ENCODE measurements at regions not wholly inside any gene's neighbourhood (a gene's known extent, or its start where the extent isn't known, plus 50 kb on each side); places are given as distances from the start of the nearest gene placed in this dataset.
"Not testable (repeated sequence)": the region's sequence is repeated elsewhere in the genome, so short reads cannot be mapped to it uniquely, and the experiment has no call there.

DNA sequence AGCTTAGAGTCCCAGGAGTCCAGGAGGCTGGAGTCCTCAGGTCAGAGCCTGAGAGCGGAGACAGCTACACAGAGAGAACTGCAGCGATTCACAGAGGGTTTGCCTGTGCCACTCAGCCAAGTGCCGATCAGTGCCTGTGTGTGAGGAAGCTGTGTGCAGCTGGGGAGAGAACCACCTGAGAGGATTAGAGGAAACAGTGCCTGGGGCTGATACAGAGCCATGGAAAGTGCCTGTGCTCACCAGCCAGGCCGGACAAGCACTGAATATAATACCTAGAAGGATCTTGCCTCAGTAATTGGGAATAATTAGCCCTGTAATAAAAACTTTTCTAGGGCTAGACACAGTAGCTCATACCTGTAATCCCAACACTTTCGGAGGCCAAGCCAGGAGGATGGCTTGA lies 134.7 kb downstream of the ARHGAP11B start:
- DNase-seq (ENCODE audit: low spot score): not testable (repeated sequence)

- not testable (repeated sequence) for DNase-seq (ENCODE audit: low spot score)
Measured at GRCh38 chr15:30761365-30761764, 135.4 kb downstream of the ARHGAP11B start.

DNA sequence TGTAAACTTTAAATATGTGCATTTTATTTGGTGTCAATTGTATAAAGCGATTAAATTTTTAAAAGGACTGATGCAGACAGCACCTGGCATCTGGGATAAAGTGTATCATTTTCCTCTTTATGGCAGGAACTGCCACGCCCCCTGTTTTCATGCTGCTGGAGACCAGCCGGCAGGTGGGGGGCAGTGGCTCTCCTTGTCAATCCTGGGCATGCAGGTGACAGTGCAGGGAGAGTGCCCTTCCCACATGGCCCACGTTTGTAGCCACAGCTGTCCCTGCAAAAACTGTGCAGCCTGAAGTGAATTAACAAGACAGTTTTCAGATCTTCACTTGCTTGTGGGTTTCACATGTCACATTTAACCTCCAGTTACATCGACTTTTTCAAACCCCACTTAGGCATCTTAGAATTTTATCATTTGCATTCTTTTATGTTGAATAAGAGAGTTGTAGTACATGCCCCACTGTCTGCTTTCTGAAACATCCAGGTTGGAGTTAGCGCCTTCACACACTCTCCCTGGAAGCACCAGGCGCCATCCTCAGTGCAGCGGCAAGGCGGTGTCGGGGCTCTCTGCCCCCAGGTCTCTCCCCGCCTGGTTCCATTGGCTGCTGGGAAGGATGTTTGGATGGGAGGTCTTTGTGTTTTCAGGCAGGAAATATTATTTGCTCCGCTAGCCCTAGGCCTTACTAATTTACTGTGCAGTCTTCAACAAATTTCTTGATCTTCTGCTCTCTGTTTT lies 134.2 kb upstream of the FAN1 start:
- DNase-seq (ENCODE audit: low spot score): peak; percentile 7

DNA sequence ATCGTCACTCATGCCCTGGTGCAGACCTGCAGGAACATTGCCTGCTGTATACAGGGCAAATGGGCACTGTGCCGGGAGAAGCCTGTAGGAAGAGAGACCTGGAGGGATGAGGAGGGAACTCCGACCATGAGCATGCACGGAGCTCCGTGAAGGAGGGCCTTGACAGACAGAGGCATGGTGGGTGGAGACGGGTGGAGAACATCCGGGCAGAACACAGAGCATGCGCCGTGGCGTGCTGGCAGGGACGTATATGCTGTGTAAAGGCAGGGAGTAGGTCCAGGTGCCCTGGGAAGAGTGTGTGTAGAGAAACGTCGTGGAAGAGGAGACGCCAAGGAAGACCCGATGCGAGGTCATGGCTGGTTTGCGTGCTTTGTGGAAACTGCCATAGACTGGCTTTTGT lies 133.0 kb upstream of the FAN1 start:
- DNase-seq (ENCODE audit: low spot score): no peak

DNA sequence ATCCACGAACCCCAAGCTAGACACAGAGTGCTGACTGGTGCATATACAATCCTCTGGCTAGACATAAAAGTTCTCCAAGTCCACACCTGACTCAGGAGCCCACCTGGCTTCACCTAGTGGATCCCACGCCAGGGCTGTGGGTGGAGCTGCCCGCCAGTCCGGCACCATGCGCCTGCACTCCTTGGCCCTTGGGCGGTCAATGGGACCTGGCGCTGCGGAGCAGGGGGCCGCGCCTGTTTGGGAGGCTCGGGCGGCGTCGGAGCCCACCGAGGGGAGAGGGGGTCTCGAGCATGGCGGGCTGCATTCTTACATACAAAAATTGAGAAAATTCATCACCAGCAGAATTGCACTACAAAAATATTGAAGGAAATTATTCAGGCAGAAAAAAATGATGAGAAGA lies 120.7 kb upstream of the FAN1 start:
- no peak for DNase-seq (ENCODE audit: low spot score)

GRCh38 chr15:30788595-30788994 lies 115.1 kb upstream of the FAN1 start:
- no peak for DNase-seq (ENCODE audit: low spot score)

DNA sequence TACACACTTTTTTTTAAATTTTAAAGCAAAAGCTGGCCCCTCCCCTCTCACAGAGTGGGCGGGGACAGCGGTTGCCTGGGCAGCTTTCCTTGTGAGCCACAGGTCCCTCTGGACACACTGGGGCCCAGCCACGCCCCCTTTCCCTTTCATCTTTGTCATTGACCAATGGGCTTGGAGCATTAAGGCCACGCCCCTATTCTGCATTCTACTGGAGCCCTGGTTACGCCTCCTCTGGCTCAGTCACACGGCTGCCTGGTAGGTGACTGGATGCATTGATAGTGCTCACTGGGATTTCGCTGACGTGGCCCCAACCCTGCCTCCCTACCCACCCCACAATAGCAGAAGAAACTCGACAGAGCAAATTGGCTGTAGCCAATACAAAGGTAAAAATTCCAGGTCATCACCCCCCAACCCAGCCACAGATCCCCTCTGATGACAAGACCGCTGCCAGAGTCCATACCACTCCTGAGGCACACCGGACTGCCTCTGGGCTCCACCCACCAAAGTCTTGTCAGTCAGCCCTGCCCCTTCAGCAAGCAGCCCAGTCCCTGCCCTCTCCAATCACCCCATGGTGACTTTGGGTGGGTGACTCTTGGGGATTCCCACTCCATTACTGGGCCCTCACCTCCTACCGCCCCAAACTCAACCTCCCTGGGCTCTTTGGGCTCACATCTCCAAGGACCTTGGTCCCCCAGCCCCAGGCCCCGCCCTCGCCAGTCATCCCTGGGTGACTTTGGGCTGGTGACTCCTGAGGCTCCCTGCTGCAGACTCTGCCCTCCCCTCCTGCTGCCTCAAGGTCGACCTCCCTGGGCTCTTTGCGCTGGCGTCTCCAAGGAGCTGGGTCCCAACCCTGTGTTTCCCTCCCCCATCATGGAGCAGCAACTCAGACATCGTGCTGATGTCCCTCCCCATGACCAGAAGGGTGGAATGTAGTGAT lies 112.2 kb upstream of the FAN1 start:
- DNase-seq (ENCODE audit: low spot score): peak; percentile 66

DNA sequence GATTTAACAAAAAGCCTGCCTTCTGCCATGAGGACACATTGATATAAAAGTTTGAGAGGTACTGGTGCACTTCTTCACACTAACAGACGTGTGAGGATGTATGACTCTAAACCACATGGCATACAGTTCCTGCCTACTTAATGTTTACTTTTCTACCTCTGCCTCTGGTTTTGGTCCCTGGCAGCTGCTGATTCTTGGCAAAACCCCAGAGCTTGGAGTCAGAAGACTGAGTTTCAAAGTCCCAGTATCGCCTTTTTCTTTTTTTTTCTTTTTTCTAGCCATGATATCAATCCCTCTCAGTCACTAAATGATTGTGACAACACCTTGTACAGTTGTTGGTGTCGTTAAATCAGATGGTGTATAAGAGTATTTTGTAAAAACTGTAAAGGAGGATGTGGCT lies 110.9 kb upstream of the FAN1 start:
- DNase-seq (ENCODE audit: low spot score): not testable (repeated sequence)

DNA sequence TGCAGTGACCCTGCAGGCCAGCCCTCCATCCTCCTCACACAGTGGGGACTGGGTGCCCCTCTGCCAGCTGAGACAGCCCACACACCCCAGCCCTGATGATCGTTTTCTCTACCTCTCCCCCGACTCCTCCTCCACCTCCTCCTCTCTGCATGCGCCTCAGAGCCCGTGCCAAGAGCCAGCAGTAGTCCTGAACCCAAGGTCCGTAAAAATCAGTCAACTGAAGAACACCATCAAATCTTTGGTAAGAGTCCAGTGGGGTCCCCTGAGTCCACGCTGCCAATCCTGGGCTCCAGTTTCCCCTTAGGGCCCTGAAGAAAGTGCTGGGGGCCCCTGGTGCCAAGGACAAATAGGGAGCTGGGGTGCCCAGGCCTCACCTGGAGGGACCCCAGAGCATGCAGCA lies 109.3 kb upstream of the FAN1 start:
- DNase-seq (ENCODE audit: low spot score): no peak

DNA sequence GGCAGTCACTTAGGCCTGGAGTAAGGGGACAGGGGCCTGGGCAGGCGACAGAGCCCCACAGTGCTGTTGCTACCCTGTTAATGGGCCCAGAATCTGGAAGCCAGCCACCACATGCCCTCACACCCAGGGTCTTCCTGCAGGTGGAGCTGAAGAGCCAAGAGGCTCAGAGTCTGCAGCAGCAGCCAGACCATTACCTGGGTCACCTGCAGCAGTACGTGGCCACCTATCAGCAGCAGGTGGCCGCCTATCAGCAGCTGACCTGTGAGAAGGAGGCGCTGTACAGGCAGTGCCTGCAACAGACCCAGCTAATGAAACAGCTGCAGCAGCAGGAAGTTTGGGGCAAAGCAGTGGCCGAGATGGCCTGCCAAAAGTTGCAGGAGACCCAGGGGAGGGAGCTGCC lies 104.2 kb upstream of the FAN1 start:
- DNase-seq (ENCODE audit: low spot score): not testable (repeated sequence)

DNA sequence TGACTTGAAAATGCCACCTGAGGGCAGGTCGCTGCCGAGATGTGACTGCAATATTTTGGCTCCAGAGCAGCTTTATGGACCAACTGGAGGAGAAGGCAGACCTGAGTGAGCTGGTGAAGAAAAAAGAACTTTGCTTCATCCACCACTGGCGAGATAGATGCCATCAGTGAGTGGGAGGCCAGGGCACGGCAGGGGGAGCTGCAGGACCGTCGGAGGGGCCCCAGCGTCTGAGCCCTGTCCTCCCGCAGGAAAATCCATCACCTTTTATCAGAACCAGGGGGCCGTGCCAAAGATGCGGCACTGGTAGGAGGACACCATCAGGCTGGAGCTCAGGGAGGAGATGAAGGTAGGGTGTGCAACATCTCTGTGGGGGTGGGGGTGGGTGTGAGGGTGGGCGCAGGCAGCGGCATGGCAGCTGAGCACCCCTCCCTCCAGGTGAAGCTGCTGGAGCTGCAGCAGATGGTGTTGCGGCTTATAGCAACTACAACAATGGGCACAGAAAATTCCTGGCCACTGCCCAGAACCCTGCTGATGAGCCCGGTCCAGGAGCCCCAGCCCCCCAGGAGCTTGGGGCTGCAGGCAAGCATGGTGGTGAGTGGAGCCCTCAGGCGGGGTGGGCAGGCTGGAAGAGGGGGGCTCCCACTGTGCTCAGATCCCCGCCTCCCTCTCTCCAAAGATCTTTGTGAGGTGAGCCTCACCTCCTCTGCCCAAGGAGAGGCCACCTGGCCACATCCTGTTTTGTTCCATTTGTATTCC lies 102.4 kb upstream of the FAN1 start:
- DNase-seq (ENCODE audit: low spot score): not testable (repeated sequence)

- DNase-seq (ENCODE audit: low spot score): not testable (repeated sequence)
Measured at GRCh38 chr15:30802001-30802400, 101.7 kb upstream of the FAN1 start.

DNA sequence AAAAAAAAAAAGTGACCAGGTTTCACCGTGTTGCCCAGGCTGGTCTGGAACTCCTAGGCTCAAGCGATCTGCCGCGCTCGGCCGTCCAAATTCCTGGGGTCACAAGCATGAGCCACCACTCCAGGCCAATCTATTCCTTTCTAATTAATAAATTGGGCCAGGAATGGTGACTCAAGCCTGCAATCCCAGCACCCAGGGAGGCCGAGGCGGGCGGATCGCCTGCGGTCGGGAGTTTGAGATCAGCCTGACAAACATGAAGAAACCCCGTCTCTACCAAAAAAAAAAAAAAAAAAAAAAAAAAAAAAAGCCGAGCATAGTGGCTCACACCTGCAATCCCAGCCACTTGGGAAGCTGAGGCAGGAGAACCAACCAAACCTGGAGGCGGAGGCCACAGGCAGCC lies 100.0 kb upstream of the FAN1 start:
- not testable (repeated sequence) for DNase-seq (ENCODE audit: low spot score)

GRCh38 chr15:30816430-30816829 lies 87.3 kb upstream of the FAN1 start:
- no peak for DNase-seq (ENCODE audit: low spot score)

DNA sequence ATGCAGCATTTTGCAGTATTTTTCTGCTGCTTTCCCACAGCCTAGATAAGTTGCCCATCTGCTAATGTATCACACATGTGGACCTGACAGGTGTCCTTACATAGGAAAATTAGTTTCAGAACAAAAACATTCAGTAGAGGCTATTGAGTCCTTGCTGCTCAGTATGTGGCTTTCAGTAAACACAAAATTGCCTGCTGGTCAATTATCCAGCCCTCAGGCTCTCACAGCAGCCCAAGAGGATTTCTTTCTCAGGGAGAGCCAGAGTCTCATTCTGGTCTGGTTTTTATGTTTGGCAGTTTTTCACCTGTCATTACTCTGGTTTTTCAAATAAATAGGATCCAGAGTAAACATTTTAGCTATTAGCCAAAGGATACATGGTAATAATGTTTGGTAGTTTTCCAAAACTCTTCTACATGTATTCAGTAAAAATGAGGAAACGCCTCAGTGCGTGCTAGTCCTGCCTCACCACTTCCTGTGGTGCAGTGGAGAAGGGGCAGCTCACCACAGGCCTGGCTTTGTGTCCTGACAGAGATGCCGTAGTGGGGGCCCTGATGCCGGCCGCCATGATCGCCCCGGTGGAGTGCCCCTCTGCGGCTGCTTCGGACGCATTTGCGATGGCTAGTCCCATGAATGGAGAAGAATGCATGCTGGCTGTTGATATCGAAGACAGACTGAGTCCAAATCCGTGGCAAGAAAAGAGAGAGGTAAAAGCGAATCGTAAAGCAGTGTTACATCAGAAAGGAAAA lies 80.5 kb upstream of the FAN1 start:
- not testable (repeated sequence) for DNase-seq (ENCODE audit: low spot score)

GRCh38 chr15:30824518-30825195 lies 79.1 kb upstream of the FAN1 start:
- DNase-seq (ENCODE audit: low spot score): no peak

DNA sequence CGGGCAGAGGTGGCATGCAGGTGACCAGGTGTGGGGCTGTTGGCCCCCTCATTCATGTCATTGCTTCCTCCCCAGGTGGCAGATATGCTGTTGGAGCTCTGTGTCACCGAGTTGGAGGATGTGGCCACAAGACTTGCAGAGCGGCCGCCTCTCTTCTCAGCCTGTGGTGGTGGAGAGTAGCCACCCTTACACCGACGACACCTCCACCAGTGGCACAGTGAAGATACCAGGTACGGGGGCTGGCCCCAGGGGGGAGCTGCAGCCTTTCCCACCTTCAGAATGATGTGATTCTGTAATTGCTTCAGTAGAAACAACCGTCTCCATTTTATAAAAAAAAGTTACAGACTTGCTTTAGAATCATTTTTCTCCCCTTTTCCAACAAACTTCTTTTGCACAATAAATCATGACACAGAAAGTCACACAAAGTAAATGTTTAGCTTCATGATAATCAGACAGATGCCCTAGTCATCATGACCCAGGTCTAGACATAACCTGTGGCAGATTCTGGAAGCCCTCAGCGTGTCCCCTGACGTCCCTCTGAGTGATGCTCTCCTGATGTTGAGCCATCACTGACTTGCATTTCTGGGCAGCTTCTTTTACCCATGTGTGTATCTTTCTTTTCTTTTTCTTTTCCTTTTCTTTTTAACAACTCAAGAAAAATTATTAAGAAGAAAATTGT lies 76.0 kb upstream of the FAN1 start:
- no peak for DNase-seq (ENCODE audit: low spot score)

GRCh38 chr15:30828304-30828639 lies 75.4 kb upstream of the FAN1 start:
- DNase-seq (ENCODE audit: low spot score): not testable (repeated sequence)

DNA sequence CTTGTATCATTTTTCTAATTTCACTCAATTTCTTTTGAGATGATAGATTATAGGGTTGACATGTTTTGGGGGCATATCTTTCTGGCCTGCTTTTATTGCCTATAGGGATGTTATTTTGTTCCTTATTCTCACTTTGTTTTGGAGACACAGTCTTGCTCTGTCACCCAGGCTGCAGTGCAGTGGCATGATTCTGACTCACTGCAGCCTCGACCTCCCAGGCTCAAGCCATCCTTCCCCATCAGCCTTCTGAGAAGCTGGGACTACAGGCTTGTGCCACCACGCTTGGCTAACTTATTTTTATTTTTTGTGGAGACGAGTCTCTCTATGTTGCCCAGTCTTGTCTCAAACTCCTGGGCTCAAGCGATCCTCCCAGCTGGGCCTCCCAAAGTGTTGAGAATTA lies 72.8 kb upstream of the FAN1 start:
- no peak for DNase-seq (ENCODE audit: low spot score)

DNA sequence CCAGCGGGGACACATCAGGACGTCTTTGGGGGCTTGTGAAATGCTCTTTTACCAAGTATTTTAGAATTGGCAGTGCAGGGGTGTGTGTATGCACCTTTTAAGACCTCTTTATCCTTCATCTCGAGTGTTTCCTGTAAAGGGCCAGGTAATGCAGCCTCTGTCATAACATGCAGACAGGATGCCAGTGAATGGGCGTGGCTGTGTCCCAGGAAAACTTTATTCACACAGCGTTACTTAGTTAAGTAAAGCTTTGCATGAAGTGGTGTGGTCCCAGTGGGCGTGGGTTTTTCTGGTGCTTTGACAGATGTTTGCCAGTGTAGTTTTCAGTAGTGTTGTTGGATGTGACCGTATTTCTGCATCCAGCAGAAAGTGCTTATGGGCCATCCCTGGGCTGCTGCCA lies 70.3 kb upstream of the FAN1 start:
- not testable (repeated sequence) for DNase-seq (ENCODE audit: low spot score)

DNA sequence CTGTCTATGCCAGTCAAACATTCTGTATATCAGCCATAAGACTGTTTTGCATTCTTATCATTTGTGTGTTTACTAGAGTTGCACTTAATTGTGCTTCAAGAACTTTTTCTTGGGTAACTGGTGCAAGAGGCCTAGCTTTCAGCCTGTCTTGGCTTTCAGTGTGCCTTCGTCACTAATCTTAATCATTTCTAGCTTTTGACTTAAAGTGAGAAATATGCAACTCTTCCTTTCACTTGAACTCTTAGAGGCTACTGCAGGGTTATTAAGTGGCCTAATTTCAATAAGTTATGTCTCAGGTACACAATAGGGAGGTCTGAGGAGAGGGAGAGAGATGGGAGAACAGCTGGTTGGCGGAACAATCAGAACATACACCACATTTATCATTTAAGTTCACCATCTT lies 62.1 kb upstream of the FAN1 start:
- DNase-seq (ENCODE audit: low spot score): not testable (repeated sequence)
